SIG-M5 treated with dmso at 0.1 percent for 504 hours (cell line): ENCODE measurements at regions not wholly inside any gene's neighbourhood (a gene's known extent, or its start where the extent isn't known, plus 50 kb on each side); places are given as distances from the start of the nearest gene placed in this dataset.
A peak's percentile ranks its signal among the peaks of the same experiment; 100 is the strongest.

Source experiments
- DNase-seq: peaks from one replicate; lab custom pipeline; 2025; ENCODE audit not compliant: unreplicated experiment; lab: John Stamatoyannopoulos, UW

- no peak for DNase-seq
These were observed 234.9 kb upstream of the ARHGAP20 start for GRCh38 chr11:110947096-110947495.

DNA sequence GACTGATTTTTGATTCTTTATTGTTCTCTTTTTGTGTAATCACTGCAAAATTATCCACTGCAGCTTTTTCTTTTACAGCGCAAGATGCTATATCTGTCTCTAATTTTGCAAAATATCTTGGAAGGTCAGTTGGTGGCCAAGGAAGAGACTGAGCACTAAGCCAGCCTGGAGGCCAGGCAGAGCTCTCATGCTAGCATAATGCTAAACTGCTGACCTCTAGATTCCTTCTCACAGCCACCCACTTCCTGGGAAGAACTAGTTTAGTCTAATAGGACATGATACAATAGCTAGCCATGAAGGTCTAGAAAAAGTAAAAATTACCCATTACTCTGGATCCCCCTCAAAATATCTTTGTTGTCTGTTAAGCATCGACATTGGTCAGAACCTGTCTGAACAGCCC lies 227.2 kb upstream of the ARHGAP20 start:
- no peak for DNase-seq

GRCh38 chr11:110935018-110935640 lies 222.9 kb upstream of the ARHGAP20 start:
- DNase-seq: no peak

- DNase-seq: no peak
These were observed 216.9 kb upstream of the ARHGAP20 start for GRCh38 chr11:110929129-110929528.

DNA sequence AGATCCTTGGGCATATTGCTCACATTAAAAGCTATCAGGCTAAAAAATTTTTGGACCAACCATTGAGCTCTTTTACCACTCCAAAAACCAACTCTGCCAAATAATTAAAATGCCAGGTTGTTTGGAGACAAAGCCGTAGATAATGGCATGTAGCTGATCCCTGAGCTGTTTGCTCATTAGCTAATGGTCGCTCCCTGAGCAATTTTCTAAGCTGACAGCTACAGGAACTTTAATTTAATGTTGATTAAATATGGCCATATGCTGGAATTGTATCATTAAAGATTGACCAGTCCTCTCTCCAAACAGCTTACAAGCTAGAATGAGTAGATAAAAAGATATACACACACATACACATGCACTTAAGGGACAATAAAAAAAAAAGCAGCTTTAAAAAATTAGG lies 216.2 kb upstream of the ARHGAP20 start:
- no peak for DNase-seq

GRCh38 chr11:110921742-110922521 lies 209.7 kb upstream of the ARHGAP20 start:
- no peak for DNase-seq

DNA sequence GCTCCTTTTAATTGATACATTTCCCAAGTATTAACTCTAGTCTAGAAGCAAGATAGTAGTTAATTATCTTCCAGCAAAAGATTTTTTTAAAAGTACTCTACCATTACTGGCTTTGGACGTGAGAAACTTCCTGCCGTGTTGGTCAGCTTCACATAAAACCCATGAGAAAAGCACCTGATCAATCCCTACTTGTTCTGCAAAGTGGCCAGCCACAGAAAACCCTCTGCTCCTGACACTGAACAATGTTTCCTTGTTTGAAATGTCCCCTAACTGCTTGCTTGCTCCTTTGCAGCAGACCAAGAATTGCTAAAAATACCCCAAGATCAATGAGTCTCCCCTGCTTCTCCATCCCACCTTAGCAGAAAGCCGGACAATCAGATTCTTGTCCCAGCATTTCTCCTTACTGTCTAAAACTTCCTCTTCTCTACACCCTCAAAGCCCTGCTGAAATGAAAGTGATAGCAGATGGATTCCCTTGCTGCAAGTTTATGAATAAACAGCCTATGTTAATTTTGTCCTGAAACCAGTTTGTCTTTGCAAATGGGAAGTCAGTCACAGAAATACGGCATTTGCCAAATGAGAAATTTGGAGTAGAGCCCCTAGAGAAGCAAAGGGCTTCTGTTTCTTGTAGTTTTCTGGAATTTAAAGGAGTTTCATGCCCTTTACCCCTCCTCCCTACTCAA lies 207.1 kb upstream of the ARHGAP20 start:
- no peak for DNase-seq

DNA sequence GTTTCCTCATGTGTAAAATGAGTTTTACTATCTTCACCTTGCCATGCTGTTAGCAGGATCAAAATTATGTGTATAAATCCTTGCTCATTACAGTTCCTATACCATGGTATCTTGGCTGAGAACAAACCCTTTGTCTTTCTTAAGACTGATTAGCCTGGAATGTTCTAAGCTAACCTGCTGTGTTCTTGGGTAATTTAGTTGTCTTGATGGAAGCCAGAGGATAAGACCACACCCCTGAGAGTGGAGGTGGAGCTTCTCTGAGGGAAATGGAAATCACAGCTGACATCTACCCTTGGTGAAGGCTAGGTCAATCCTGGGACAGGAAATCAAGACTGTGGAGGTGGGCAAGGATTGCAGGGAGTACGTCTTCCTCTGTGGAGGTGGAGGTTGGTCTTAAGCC lies 206.1 kb upstream of the ARHGAP20 start:
- DNase-seq: no peak

DNA sequence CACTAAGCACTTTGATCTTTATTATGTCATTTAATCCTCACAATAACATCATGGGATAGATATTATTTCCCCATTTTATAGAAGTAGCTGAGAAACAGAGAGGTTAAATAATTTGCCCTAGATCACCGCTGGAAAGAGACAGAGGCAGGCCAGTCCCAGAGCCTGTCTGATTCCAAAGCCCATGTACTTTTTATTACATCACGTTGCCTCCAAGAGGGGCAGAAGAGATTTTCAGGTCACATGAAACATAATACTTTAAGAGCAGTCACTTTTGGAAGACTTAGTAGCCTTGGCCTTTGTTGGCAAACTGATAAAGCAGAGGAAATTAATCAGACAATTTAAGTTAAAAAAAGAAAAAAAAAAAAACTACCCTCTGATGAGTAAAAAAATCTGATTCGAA lies 200.2 kb upstream of the ARHGAP20 start:
- DNase-seq: no peak

GRCh38 chr11:110910384-110910783 lies 198.1 kb upstream of the ARHGAP20 start:
- DNase-seq: no peak

- DNase-seq: no peak
These were observed 197.1 kb upstream of the ARHGAP20 start for GRCh38 chr11:110909336-110909735.

- DNase-seq: no peak
These were observed 196.3 kb upstream of the ARHGAP20 start for GRCh38 chr11:110908401-110909105.

DNA sequence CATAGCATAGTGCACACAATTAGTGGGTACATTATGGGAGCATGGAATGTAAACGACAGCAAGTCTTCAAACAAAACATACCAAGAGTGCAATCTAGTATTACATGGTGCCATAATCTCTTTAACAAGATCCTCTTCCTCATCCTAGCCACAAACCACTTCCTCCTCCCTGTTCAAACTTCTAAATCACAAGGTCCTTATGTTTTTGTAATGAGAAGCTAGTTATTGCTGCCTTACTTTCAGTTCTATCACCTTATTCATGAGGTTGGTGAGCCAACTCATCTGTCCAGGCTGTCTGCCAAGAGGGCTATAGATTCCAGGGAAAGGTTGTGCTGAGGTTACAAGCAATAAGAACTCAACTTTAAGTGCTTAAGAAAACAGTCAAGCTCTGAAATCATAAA lies 195.4 kb upstream of the ARHGAP20 start:
- DNase-seq: peak; percentile 82

DNA sequence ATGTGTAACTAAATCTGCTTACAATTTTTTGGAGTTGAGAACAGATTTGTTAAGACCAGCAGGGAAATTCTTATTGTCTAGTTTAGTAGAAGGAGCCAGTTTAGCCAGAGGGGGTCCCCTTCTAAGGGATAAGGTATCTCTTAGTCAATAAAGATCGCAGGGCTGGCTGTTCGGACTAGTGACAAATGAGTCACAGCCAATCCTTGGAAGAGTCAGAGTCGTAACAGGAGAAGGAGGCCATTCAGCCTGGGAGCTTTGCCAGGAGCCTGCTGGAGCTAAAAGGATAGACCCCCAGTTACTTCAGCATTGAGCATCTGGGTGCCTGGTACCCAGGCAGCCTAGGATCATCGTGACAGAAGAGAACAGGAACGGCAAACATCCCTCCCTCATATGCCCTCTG lies 191.6 kb upstream of the ARHGAP20 start:
- DNase-seq: no peak

DNA sequence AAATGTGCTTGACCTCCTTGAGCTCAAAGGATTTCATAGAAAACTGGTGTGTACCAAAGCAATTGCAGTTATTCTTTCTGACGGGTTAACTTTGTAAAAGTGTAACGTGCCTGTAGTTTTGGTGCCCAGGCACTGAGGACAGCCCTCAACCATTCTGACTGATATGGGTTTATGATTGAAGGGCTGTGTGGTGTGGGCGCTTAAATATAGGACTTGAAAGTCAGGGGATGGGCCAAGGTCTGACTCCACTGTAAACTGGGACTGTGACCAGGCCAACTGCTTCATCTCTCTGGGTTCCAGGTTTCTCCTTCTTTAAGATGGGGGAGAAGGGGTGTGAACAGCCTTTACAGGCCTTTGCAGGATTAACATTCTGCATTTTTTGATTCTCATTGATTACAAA lies 191.1 kb upstream of the ARHGAP20 start:
- DNase-seq: no peak

DNA sequence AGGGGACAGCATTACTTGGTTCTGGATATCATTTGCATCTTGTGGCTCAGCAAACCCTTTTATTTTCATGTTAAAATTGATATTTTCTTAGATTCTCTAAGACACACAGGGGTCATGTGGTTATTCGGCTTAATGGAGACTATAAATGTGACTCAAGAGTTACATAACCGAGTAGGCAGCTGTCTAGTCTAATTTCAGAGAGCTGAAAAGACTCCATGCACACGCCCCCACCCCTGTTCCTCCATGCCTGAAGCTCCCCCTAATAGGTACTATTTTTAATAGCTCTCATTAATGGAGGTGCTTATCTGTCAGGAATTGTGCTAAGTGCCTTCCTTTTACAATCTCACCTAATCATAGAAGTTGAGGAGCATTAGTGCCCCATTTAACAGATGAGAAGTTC lies 189.2 kb upstream of the ARHGAP20 start:
- no peak for DNase-seq

GRCh38 chr11:110900426-110900825 lies 188.2 kb upstream of the ARHGAP20 start:
- no peak for DNase-seq

GRCh38 chr11:110897035-110897434 lies 184.8 kb upstream of the ARHGAP20 start:
- no peak for DNase-seq

GRCh38 chr11:110896358-110896757 lies 184.1 kb upstream of the ARHGAP20 start:
- no peak for DNase-seq

- DNase-seq: no peak
These were observed 182.0 kb upstream of the ARHGAP20 start for GRCh38 chr11:110894224-110894623.

GRCh38 chr11:110892741-110893285 lies 180.6 kb upstream of the ARHGAP20 start:
- no peak for DNase-seq
